A673 (cell line): ENCODE measurements at regions not wholly inside any gene's neighbourhood (a gene's known extent, or its start where the extent isn't known, plus 50 kb on each side); places are given as distances from the start of the nearest gene placed in this dataset.

Source experiments
- BruUV-seq: library from RNA; stranded (reverse); fragments of 400-500 nt; replicated peaks from 2 replicates; lab custom pipeline; 2021; lab: Mats Ljungman, UMichigan
- CTCF ChIA-PET: fragments of 300-600 bp; sonication (Branson Sonifier 250); formaldehyde crosslinking; loops from one replicate; lab custom pipeline; 2022; ENCODE audit warnings: antibody characterized with exemption; lab: Charles Lee
- POLR2A ChIA-PET: fragments of 300-600 bp; sonication (Branson Sonifier 250); formaldehyde crosslinking; loops from one replicate; lab custom pipeline; 2022; ENCODE audit warnings: antibody characterized with exemption; ENCODE audit not compliant: low non-redundant PET; lab: Charles Lee
- DNase-seq: peaks from one replicate; pipeline ENCODE4 v3.0.0-alpha.2; 2015; ENCODE audit warnings: low spot score
- H3K27ac ChIP-seq: fragments of 200-600 bp; sonication (generic); 2 replicates; pipeline ENCODE4 v1.5.1; 2016; ENCODE audit warnings: mixed run types, low read depth, mild to moderate bottlenecking, mixed read lengths, antibody characterized with exemption, low read length; ENCODE audit not compliant: poor library complexity, severe bottlenecking
- H3K27me3 ChIP-seq: fragments of 200-600 bp; sonication (generic); replicated peaks from 2 replicates; pipeline ENCODE4 v1.6.1; 2017; ENCODE audit warnings: mixed run types, low read depth, mild to moderate bottlenecking, mixed read lengths, antibody characterized with exemption, low read length; ENCODE audit not compliant: insufficient read depth, poor library complexity
- H3K36me3 ChIP-seq: fragments of 200-600 bp; sonication (generic); 2 replicates; pipeline ENCODE4 v1.6.1; 2016; ENCODE audit warnings: mixed run types, mild to moderate bottlenecking, mixed read lengths, antibody characterized with exemption, low read length; ENCODE audit not compliant: insufficient read depth, poor library complexity, severe bottlenecking
- H3K4me1 ChIP-seq: fragments of 200-600 bp; sonication (generic); 2 replicates; pipeline ENCODE4 v1.6.1; 2017; ENCODE audit warnings: mixed run types, mild to moderate bottlenecking, mixed read lengths, antibody characterized with exemption, low read length; ENCODE audit not compliant: insufficient read depth, poor library complexity, severe bottlenecking
- H3K4me3 ChIP-seq: fragments of 200-600 bp; sonication (generic); 2 replicates; pipeline ENCODE4 v1.5.1; 2016; ENCODE audit warnings: low read depth, mixed run types, mild to moderate bottlenecking, mixed read lengths, low read length; ENCODE audit not compliant: poor library complexity, severe bottlenecking
- H3K9me3 ChIP-seq: fragments of 200-600 bp; sonication (generic); 2 replicates; pipeline ENCODE4 v1.6.1; 2016; ENCODE audit warnings: mixed run types, low read depth, mild to moderate bottlenecking, mixed read lengths, antibody characterized with exemption, low read length; ENCODE audit not compliant: poor library complexity, severe bottlenecking
- CTCF ChIP-seq: fragments of 300-800, 200-600 bp; sonication (generic); conservative IDR thresholded peaks from 2 replicates; pipeline ENCODE4 v1.5.1; 2017; ENCODE audit warnings: low read depth, mild to moderate bottlenecking, antibody characterized with exemption, low read length, moderate library complexity, mixed read lengths
- EZH2 ChIP-seq: fragments of 200-600 bp; sonication (generic); IDR thresholded peaks from 2 replicates; pipeline ENCODE4 v1.6.1; 2017; ENCODE audit warnings: borderline replicate concordance, low read depth, mild to moderate bottlenecking, mixed read lengths, antibody characterized with exemption, low read length; ENCODE audit not compliant: poor library complexity, severe bottlenecking
- intact Hi-C: fragments of 100-400 bp; cut with micrococcal nuclease; formaldehyde crosslinking; loops from one replicate; pipeline ENCODE4 v1.10.0; 2022; ENCODE audit not compliant: unreplicated experiment

- no peak for DNase-seq
- Histone ChIP-seq H3K4me1 (no peaks in the 10 kb centered on the region), H3K27ac (no peak overlapping the region), H3K9me3 (no peaks in the 10 kb centered on the region), H3K27me3 (peaks cover 54% of the 10 kb centered on the region), H3K36me3 (no peaks in the 10 kb centered on the region), H3K4me3 (no peak overlapping the region)
- intact Hi-C loops, result no loop called here
- BruUV-seq, result no TSS peak
- no peak for TF ChIP-seq CTCF
- TF ChIP-seq EZH2, result no peak
- ChIA-PET POLR2A (no interaction called here), CTCF (no interaction called here)
Measured at GRCh38 chr1:4046836-4047461, 146.9 kb upstream of the C1orf174 start.

- DNase-seq, result no peak
- intact Hi-C loops, result no loop called here
- ChIA-PET POLR2A (no interaction called here), CTCF (no interaction called here)
- H3K27me3 ChIP-seq, result peaks cover 54% of the 10 kb centered on the region
- H3K27ac ChIP-seq, result no peak overlapping the region
- BruUV-seq, result no TSS peak
- no peak overlapping the region for H3K4me3 ChIP-seq
- TF ChIP-seq CTCF, result no peak
- TF ChIP-seq EZH2, result no peak
- H3K4me1 ChIP-seq, result no peaks in the 10 kb centered on the region
- H3K9me3 ChIP-seq, result no peaks in the 10 kb centered on the region
- no peaks in the 10 kb centered on the region for H3K36me3 ChIP-seq
Measured at GRCh38 chr1:4047666-4048065, 147.6 kb upstream of the C1orf174 start.

GRCh38 chr1:4048076-4048475, 148.0 kb upstream of the C1orf174 start:
- Histone ChIP-seq H3K27me3 (peaks cover 52% of the 10 kb centered on the region), H3K4me1 (no peaks in the 10 kb centered on the region), H3K4me3 (no peak overlapping the region), H3K27ac (no peak overlapping the region), H3K9me3 (no peaks in the 10 kb centered on the region), H3K36me3 (no peaks in the 10 kb centered on the region)
- POLR2A ChIA-PET, result no interaction called here
- no peak for TF ChIP-seq EZH2
- TF ChIP-seq CTCF, result no peak
- no peak for DNase-seq
- CTCF ChIA-PET, result no interaction called here
- intact Hi-C loops, result no loop called here
- BruUV-seq, result no TSS peak
